Body of pancreas (tissue), 4 donors: ENCODE measurements at regions not wholly inside any gene's neighbourhood (a gene's known extent, or its start where the extent isn't known, plus 50 kb on each side); places are given as distances from the start of the nearest gene placed in this dataset.

Experiments used
- ATAC-seq: fragments of 150-250 bp; one replicate; pipeline ENCODE4 v1.9.1; 2016
- DNase-seq, 4 donors: peaks; one replicate each; pipeline ENCODE4 v3.0.0-alpha.2; 2019
- H3K27ac ChIP-seq, 4 donors: fragments of 200-600 bp; sonication (generic); 1 replicate in 3 of 4; 2 replicates in 1 of 4; pipeline versions ENCODE4 v1.5.1 to v1.6.1; 2016 to 2019; ENCODE audit warnings: mild to moderate bottlenecking in 1 of 4, mixed read lengths in 1 of 4, moderate library complexity in 1 of 4
- H3K27me3 ChIP-seq, 2 donors: fragments of 200-600 bp; sonication (generic); one replicate each; pipeline ENCODE4 v1.6.0; 2016; ENCODE audit warnings: mild to moderate bottlenecking in 1 of 2
- H3K36me3 ChIP-seq, 2 donors: fragments of 200-600 bp; sonication (generic); replicated peaks in 1 of 2; 2 replicates each; pipeline ENCODE4 v1.5.1; 2016; ENCODE audit warnings: low read depth in 2 of 2; ENCODE audit not compliant: insufficient read depth in 1 of 2
- H3K4me1 ChIP-seq: fragments of 200-600 bp; sonication (generic); one replicate; pipeline ENCODE4 v1.6.0; 2016
- H3K4me3 ChIP-seq, 2 donors: fragments of 200-600 bp; sonication (generic); 1 replicate in 1 of 2; 2 replicates in 1 of 2; pipeline ENCODE4 v1.5.1; 2016 to 2019
- H3K9me3 ChIP-seq, 3 donors: fragments of 200-600 bp; sonication (generic); 1 replicate in 2 of 3; 2 replicates in 1 of 3; pipeline ENCODE4 v1.5.1; 2016
- CTCF ChIP-seq, 7 experiments: fragments of 450-650 bp in 4 of 7; fragments of 200-600 bp in 3 of 7; sonication (generic) in 3 of 7; IDR thresholded peaks; one replicate each; pipeline ENCODE4 v1.5.1; 2016 to 2019; ENCODE audit warnings: antibody characterized with exemption in 7 of 7
- POLR2A ChIP-seq, 3 donors: fragments of 450-650 bp; IDR thresholded peaks; one replicate each; pipeline ENCODE4 v1.6.1; 2016; ENCODE audit warnings: antibody characterized with exemption in 3 of 3, mild to moderate bottlenecking in 2 of 3
- WGBS, 2 donors: methylation state at CpG; one replicate each; pipeline ENCODE4 v1.1.5; 2017; 5-methylcytosine and 5-hydroxymethylcytosine counted together
- intact Hi-C: fragments of 100-400 bp; cut with DNase I; formaldehyde crosslinking; loops from one replicate; pipeline ENCODE4 v1.15.1; 2023

- intact Hi-C loops: no loop called here
- H3K9me3 ChIP-seq: no peaks in the 10 kb centered on the region
- no peaks in the 10 kb centered on the region for H3K36me3 ChIP-seq
- H3K4me1 ChIP-seq: no peaks in the 10 kb centered on the region
- DNase-seq (no peak), ATAC-seq (no peak)
- H3K4me3 ChIP-seq: no peak overlapping the region
- H3K27me3 ChIP-seq: no peaks in the 10 kb centered on the region
- no peak overlapping the region for H3K27ac ChIP-seq
- TF ChIP-seq CTCF (IDR thresholded peaks at IDR 0.05) (no peak), POLR2A (IDR thresholded peaks at IDR 0.05) (no peak)
Observed at GRCh38 chr1:14328685-14329084, 269.8 kb upstream of the KAZN start.

- Histone ChIP-seq H3K9me3 (no peaks in the 10 kb centered on the region), H3K36me3 (no peaks in the 10 kb centered on the region), H3K4me1 (no peaks in the 10 kb centered on the region), H3K4me3 (no peak overlapping the region), H3K27me3 (no peaks in the 10 kb centered on the region), H3K27ac (no peak overlapping the region)
- intact Hi-C loops: no loop called here
- no peak for TF ChIP-seq CTCF (IDR thresholded peaks at IDR 0.05)
- TF ChIP-seq POLR2A (IDR thresholded peaks at IDR 0.05): no peak
- WGBS, 2 donors: 69 to 71% methylated on average over 4 of the region's 4 CpGs
- DNase-seq: no peak
- ATAC-seq: no peak
Observed at GRCh38 chr1:14332158-14332557, 266.3 kb upstream of the KAZN start.

GRCh38 chr1:14334336-14335176, 263.9 kb upstream of the KAZN start:
- TF ChIP-seq POLR2A (IDR thresholded peaks at IDR 0.05): no peak
- no peak for TF ChIP-seq CTCF (IDR thresholded peaks at IDR 0.05)
- no peak for DNase-seq
- Histone ChIP-seq H3K4me1 (no peaks in the 10 kb centered on the region), H3K27ac (no peak overlapping the region), H3K4me3 (no peak overlapping the region), H3K9me3 (no peaks in the 10 kb centered on the region), H3K36me3 (no peaks in the 10 kb centered on the region), H3K27me3 (no peaks in the 10 kb centered on the region)
- no peak for ATAC-seq
- WGBS, 2 donors: 53 to 56% methylated on average over 7 of the region's 7 CpGs
- intact Hi-C loops: no loop called here

GRCh38 chr1:14338509-14338908, 260.0 kb upstream of the KAZN start:
- H3K36me3 ChIP-seq: no peaks in the 10 kb centered on the region
- H3K27ac ChIP-seq: no peak overlapping the region
- no peaks in the 10 kb centered on the region for H3K9me3 ChIP-seq
- H3K4me1 ChIP-seq: no peaks in the 10 kb centered on the region
- DNase-seq (no peak), ATAC-seq (no peak)
- WGBS, 2 donors: 53 to 58% methylated on average over 3 of the region's 3 CpGs
- intact Hi-C loops: no loop called here
- H3K4me3 ChIP-seq: no peak overlapping the region
- H3K27me3 ChIP-seq: no peaks in the 10 kb centered on the region
- no peak for TF ChIP-seq POLR2A (IDR thresholded peaks at IDR 0.05)
- TF ChIP-seq CTCF (IDR thresholded peaks at IDR 0.05): no peak

GRCh38 chr1:14339288-14339687, 259.2 kb upstream of the KAZN start:
- no peak for TF ChIP-seq POLR2A (IDR thresholded peaks at IDR 0.05)
- no peak for TF ChIP-seq CTCF (IDR thresholded peaks at IDR 0.05)
- Histone ChIP-seq H3K36me3 (no peaks in the 10 kb centered on the region), H3K4me3 (no peak overlapping the region), H3K27me3 (no peaks in the 10 kb centered on the region), H3K9me3 (no peaks in the 10 kb centered on the region), H3K4me1 (no peaks in the 10 kb centered on the region), H3K27ac (no peak overlapping the region)
- intact Hi-C loops: no loop called here
- WGBS, 2 donors: 55% methylated on average over 5 of the region's 5 CpGs
- no peak for ATAC-seq
- no peak for DNase-seq
